ENCODE measurements at regions not wholly inside any gene's neighbourhood (a gene's known extent, or its start where the extent isn't known, plus 50 kb on each side); places are given as distances from the start of the nearest gene placed in this dataset.
"Not testable (repeated sequence)": the region's sequence is repeated elsewhere in the genome, so short reads cannot be mapped to it uniquely, and the experiment has no call there.

GRCh38 chrX:39222346-39223113, 421.3 kb downstream of the MID1IP1 start:
- no peak for DNase-seq (ENCODE audit: low read depth)

- no peak for DNase-seq (ENCODE audit: low read depth)
Measured at GRCh38 chrX:39226251-39226650, 425.0 kb downstream of the MID1IP1 start.

GRCh38 chrX:39227371-39227770, 426.1 kb downstream of the MID1IP1 start:
- DNase-seq (ENCODE audit: low read depth), result no peak

- no peak for DNase-seq (ENCODE audit: low read depth)
Measured at GRCh38 chrX:39238006-39238405, 436.7 kb downstream of the MID1IP1 start.

DNA sequence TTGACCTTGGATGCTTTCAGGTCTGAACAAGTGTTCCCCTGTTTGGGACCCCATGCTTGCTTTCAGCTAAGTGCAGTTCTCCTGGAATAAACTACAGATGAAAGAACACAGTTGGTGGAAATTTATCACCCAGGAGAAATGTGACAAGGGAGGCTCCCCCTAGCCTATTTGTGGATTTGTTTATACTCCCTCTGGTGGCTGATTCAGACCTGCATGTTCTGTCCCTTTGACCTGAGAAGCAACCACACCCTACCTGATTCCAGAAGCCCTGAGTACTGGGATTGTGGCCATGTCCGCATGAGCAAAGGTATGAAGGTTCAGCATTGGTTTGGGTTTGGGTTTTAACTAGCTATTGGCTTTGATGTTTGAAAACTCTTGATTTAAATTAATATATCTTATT, 440.9 kb downstream of the MID1IP1 start:
- DNase-seq (ENCODE audit: low read depth), result no peak

- DNase-seq (ENCODE audit: low read depth), result no peak
Measured at GRCh38 chrX:39244147-39244546, 442.9 kb downstream of the MID1IP1 start.

- DNase-seq (ENCODE audit: low read depth), result no peak
Measured at GRCh38 chrX:39245024-39245423, 443.8 kb downstream of the MID1IP1 start.

DNA sequence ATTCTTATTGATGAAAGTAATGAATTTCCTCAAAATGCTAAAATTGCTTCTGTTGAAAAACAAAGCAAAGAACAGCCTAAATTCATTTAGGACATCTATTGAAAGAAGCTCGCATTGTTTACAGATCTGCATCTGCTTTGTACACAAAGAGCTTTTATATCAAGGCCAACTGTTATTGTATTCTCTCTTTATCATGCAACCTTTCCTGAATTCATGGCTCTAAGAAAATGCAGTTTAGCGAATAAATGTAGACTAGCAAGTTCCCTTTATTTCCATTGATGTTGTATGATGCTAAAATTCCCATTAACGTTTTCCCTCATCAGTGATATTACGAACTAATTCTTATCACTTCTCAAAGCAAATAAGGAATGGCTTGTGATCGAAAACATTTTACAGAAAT, 446.3 kb downstream of the MID1IP1 start:
- DNase-seq (ENCODE audit: low read depth), result no peak

DNA sequence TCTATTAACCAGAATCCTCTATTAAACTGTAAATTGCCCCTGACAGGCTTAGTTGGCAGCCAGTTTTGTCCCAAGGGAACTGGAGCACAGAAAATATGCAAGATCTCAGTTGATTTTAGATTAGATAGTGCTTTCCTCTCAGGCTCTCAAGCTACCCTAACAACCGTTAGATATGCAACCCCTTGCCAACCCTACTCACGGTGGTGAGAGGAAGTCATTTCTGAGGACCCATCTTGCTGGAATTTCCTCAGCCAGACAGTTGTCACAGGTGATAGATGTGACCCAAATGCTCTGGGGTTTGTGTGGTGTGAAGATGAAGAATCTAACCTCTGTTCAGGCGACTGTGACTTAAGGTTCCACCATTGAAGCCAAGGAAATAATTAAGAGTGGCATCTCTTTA, 447.1 kb downstream of the MID1IP1 start:
- DNase-seq (ENCODE audit: low read depth), result no peak

GRCh38 chrX:39249999-39250398, 448.7 kb downstream of the MID1IP1 start:
- DNase-seq (ENCODE audit: low read depth), result no peak

DNA sequence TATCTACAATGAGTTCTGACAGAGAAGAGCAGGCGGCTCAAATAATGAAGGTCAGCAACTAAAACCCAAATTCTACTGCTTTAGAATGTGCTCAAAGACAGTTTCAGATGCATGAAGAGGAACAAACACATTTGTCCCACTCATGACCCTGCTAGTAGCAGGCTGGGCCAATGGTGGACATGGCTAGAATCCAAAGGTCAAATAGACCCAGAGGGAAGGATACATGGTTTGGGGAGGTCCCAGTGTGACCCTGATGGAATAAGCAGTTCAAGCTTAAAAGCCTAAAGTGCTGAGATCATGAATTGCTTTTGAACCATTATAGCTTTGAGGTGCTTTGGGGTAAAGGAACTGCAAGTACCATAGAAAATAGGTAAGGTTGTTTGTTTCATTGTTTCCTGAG, 450.7 kb downstream of the MID1IP1 start:
- no peak for DNase-seq (ENCODE audit: low read depth)

DNA sequence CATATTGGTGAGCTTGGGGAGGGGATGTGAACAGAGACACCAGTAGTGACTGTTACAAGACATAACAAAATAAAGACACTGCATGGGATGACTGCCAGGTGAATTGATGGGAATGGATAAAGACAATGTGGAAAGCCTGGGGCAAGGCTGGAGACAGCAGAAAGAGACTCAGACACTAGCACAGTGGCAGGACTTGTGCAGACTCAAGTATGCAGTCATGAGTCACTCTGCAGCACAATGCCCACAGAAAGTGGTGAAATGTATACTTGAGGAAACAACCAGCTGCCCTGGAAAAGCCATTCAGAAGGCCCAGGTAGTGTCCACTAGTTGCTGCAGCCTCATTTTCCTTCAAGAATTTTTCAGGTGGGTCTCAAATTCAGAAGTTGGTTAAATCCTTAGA, 452.3 kb downstream of the MID1IP1 start:
- no peak for DNase-seq (ENCODE audit: low read depth)

- no peak for DNase-seq (ENCODE audit: low read depth)
Measured at GRCh38 chrX:39258331-39258730, 457.1 kb downstream of the MID1IP1 start.

- DNase-seq (ENCODE audit: low read depth), result no peak
Measured at GRCh38 chrX:39260965-39261364, 459.7 kb downstream of the MID1IP1 start.

GRCh38 chrX:39261446-39262147, 460.3 kb downstream of the MID1IP1 start:
- no peak for DNase-seq (ENCODE audit: low read depth)

GRCh38 chrX:39262641-39263040, 461.4 kb downstream of the MID1IP1 start:
- DNase-seq (ENCODE audit: low read depth), result no peak

DNA sequence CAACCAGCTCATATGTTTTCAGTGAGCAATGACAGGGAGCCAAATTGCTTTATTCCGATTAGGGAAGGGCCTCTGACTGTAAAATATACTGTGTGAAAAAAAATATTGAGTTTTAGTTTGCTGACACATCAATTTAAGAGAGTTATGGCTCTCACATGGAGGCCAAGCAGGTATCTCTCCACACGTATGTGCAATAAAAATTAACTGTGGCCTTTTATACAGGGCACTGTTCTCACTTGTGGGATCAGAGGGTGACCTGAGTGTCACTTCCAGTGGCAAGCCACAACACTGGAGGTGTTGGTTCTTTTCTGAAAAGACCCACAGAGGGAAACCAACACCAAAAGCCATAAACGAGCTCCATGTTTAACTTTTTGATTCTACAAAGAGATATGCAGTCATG, 462.8 kb downstream of the MID1IP1 start:
- no peak for DNase-seq (ENCODE audit: low read depth)

GRCh38 chrX:39267176-39267575, 465.9 kb downstream of the MID1IP1 start:
- DNase-seq (ENCODE audit: low read depth), result no peak

DNA sequence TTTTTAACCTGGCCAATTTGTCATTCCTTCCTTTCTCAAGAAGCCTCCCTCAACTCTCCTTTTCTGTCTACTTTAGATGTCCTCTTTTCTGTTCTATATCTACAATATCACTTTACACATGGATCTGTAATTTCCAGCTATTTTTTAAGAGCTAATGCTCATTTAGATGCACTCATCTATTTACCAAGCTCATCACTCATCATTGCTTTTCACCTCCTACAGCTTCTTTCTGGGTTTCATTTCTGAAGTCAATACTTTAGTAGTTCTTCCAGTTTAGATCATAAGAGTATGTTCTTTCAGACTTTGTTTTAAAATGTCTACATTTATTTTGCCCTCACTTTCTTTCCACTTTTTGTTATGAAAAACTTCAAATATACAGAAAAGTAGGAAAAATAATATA, 466.9 kb downstream of the MID1IP1 start:
- DNase-seq (ENCODE audit: low read depth), result no peak

- no peak for DNase-seq (ENCODE audit: low read depth)
Measured at GRCh38 chrX:39275500-39276068, 474.3 kb downstream of the MID1IP1 start.

DNA sequence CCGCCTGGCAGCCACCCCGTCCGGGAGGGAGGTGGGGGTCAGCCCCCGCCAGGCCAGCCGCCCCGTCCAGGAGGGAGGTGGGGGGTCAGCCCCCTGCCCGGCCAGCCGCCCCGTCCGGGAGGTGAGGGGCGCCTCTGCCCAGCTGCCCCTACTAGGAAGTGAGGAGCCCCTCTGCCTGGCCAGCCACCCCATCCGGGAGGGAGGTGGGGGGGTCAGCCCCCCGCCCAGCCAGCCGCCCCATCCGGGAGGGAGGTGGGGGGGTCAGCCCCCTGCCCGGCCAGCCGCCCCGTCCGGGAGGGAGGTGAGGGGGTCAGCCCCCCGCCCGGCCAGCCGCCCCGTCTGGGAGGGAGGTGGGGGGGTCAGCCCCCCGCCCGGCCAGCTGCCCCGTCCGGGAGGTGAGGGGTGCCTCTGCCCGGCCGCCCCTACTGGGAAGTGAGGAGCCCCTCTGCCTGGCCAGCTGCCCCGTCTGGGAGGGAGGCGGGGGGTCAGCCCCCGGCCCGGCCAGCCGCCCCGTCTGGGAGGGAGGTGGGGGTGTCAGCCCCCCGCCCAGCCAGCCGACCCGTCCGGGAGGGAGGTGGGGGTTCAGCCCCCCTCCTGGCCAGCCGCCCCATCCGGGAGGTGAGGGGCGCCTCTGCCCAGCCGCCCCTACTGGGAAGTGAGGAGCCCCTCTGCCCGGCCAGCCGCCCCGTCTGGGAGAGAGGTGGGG, 476.6 kb downstream of the MID1IP1 start:
- not testable (repeated sequence) for DNase-seq (ENCODE audit: low read depth)

DNA sequence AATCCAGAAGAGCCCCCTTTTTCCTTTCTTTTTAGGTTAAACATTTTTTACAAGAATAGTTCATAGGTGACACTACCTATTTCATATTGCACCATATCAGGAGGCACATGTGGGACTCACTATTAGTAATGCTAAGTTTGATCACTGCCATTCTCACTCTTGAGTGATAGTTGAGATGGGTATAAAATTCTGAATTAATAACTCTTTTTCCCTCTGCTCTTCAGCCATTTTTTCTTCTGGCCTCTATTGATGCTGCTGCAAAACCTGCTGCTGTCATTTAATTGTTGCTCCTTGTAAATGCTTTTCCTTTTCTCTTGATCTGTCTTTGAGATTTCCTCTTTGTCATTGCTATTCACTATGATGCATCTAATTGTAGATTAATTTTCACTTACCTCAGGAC, 482.0 kb downstream of the MID1IP1 start:
- no peak for DNase-seq (ENCODE audit: low read depth)

DNA sequence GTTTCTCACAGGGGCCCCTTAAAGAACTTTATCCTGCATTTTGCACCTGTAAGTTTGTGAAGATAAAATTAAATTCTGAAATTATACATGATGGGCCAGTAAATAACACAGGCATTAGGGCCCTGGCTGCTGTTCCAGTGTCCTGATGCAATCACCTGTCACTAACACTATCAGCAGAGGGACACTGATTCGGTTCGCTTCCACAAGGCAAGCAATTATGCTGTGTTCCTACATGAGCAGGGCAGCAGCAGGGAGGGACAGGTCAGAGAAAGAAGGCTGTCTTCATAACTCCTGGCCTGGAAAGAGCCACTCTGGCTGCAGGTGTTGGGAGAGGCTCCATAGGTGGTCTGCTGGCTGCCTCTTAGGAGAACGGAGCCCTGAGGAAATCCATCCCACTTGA, 487.3 kb downstream of the MID1IP1 start:
- no peak for DNase-seq (ENCODE audit: low read depth)
